HG03039 (cell line): ENCODE measurements at regions not wholly inside any gene's neighbourhood (a gene's known extent, or its start where the extent isn't known, plus 50 kb on each side); places are given as distances from the start of the nearest gene placed in this dataset.
"Not testable (repeated sequence)": the region's sequence is repeated elsewhere in the genome, so short reads cannot be mapped to it uniquely, and the experiment has no call there.

Source experiments
- ATAC-seq: cut with Tn5 transposase; IDR thresholded peaks from one replicate; pipeline ENCODE4 v1.9.1; 2021; ENCODE audit warnings: mild to moderate bottlenecking, moderate library complexity; ENCODE audit not compliant: unreplicated experiment

GRCh38 chr5:74406844-74407243 lies 233.7 kb downstream of the ENC1 start:
- ATAC-seq: no peak

GRCh38 chr5:74405593-74405992 lies 234.9 kb downstream of the ENC1 start:
- no peak for ATAC-seq

- ATAC-seq: no peak
These were observed 235.7 kb downstream of the ENC1 start for GRCh38 chr5:74404574-74405508.

GRCh38 chr5:74403771-74404170 lies 236.8 kb downstream of the ENC1 start:
- no peak for ATAC-seq

GRCh38 chr5:74402553-74402952 lies 238.0 kb downstream of the ENC1 start:
- ATAC-seq: no peak

GRCh38 chr5:74401946-74402320 lies 238.6 kb downstream of the ENC1 start:
- ATAC-seq: no peak

- no peak for ATAC-seq
These were observed 239.1 kb downstream of the ENC1 start for GRCh38 chr5:74401281-74401945.

- ATAC-seq: no peak
These were observed 240.5 kb downstream of the ENC1 start for GRCh38 chr5:74400067-74400466.

- ATAC-seq: no peak
These were observed 243.5 kb downstream of the ENC1 start for GRCh38 chr5:74396913-74397622.

- ATAC-seq: no peak
These were observed 245.3 kb downstream of the ENC1 start for GRCh38 chr5:74394916-74395880.

GRCh38 chr5:74394528-74394915 lies 246.0 kb downstream of the ENC1 start:
- ATAC-seq: no peak

- no peak for ATAC-seq
These were observed 246.6 kb downstream of the ENC1 start for GRCh38 chr5:74393943-74394342.

GRCh38 chr5:74392711-74393351 lies 247.7 kb downstream of the ENC1 start:
- no peak for ATAC-seq

- no peak for ATAC-seq
These were observed 249.1 kb downstream of the ENC1 start for GRCh38 chr5:74391410-74391809.

GRCh38 chr5:74390822-74391221 lies 249.7 kb downstream of the ENC1 start:
- no peak for ATAC-seq

- ATAC-seq: no peak
These were observed 250.3 kb downstream of the ENC1 start for GRCh38 chr5:74390306-74390637.

GRCh38 chr5:74389531-74390305 lies 250.8 kb downstream of the ENC1 start:
- ATAC-seq: no peak

GRCh38 chr5:74388411-74388810 lies 252.1 kb downstream of the ENC1 start:
- not testable (repeated sequence) for ATAC-seq

- no peak for ATAC-seq
These were observed 253.8 kb downstream of the ENC1 start for GRCh38 chr5:74386571-74387334.
